Breast epithelium (tissue), 3 donors: ENCODE measurements at regions not wholly inside any gene's neighbourhood (a gene's known extent, or its start where the extent isn't known, plus 50 kb on each side); places are given as distances from the start of the nearest gene placed in this dataset.
"Not testable (repeated sequence)": the region's sequence is repeated elsewhere in the genome, so short reads cannot be mapped to it uniquely, and the experiment has no call there.

Experiments used
- POLR2A ChIP-seq: fragments of 450-650 bp; IDR thresholded peaks from one replicate; pipeline ENCODE4 v1.6.1; 2016; ENCODE audit warnings: antibody characterized with exemption, mild to moderate bottlenecking, moderate library complexity
- POLR2AphosphoS5 ChIP-seq, 3 donors: sonication (generic); formaldehyde crosslinking; IDR thresholded peaks; one replicate each; pipeline ENCODE4 v1.6.1; 2017; ENCODE audit warnings: antibody characterized with exemption in 3 of 3
- TF ChIP-seq, protein P1 (sequence below), 3 donors: fragments of 450-650 bp; IDR thresholded peaks; one replicate each; pipeline ENCODE4 v1.5.1; 2016 to 2017; ENCODE audit warnings: antibody characterized with exemption in 3 of 3, mild to moderate bottlenecking in 3 of 3, moderate library complexity in 3 of 3

DNA sequence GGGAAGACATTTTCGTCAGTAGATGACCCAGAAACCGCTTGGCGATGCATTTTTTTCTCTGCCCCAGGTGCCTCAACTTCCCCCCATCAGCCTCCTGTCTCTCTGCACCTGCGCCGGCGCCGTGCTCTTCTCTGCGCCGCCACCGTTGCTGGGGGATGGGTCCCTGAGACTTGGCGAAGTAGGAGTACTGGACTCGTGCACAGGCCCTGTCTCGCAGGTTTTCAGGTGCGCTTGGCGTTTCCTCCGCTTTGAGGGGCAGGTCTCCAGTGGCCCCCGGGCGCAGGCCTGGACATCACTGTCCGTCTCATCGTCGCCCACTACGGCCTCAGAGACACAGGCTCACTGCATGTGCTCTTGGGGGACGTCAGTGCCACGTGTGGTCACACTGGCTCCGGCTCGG, 532.1 kb downstream of the FOXD4L4 start:
- TF ChIP-seq POLR2AphosphoS5 (IDR thresholded peaks at IDR 0.05); POLR2A: not testable (repeated sequence)
- TF ChIP-seq, protein P1, sequence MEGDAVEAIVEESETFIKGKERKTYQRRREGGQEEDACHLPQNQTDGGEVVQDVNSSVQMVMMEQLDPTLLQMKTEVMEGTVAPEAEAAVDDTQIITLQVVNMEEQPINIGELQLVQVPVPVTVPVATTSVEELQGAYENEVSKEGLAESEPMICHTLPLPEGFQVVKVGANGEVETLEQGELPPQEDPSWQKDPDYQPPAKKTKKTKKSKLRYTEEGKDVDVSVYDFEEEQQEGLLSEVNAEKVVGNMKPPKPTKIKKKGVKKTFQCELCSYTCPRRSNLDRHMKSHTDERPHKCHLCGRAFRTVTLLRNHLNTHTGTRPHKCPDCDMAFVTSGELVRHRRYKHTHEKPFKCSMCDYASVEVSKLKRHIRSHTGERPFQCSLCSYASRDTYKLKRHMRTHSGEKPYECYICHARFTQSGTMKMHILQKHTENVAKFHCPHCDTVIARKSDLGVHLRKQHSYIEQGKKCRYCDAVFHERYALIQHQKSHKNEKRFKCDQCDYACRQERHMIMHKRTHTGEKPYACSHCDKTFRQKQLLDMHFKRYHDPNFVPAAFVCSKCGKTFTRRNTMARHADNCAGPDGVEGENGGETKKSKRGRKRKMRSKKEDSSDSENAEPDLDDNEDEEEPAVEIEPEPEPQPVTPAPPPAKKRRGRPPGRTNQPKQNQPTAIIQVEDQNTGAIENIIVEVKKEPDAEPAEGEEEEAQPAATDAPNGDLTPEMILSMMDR (IDR thresholded peaks at IDR 0.05): not testable (repeated sequence)
